ENCODE measurements at regions not wholly inside any gene's neighbourhood (a gene's known extent, or its start where the extent isn't known, plus 50 kb on each side); places are given as distances from the start of the nearest gene placed in this dataset.

DNA sequence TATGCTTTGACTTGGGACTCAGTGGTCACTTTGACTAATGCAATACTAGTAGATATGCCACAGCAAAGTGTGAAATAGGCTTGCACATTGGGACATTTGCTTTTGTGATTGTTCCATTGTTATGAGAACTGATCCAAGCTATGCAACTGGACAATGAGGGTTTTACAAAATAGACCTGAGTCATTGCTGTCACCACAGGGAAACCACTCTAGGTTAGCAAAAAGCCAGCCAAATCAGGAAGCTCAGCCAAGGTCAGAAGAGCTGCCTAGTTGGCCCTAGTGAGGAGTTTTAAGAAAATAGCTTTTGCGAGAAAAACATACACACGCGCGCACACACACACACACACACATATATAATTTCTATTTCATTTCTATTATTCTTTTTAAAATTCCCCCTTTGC, 452.4 kb upstream of the CDH7 start:
- WGBS, 2 donors: 77 to 79% methylated on average over 4 of the region's 4 CpGs
- H3K36me3 ChIP-seq (ENCODE audit: control insufficient read depth in 2 of 2, insufficient read depth in 2 of 2, low read length in 1 of 2): no peaks in the 10 kb centered on the region
- no peak overlapping the region for H3K4me3 ChIP-seq (ENCODE audit: low read depth in 1 of 2, low read length in 2 of 2)
- H3K9me3 ChIP-seq (ENCODE audit: control insufficient read depth in 2 of 2, insufficient read depth in 1 of 2, low read depth in 1 of 2, low read length in 1 of 2): no peaks in the 10 kb centered on the region
- H3K27me3 ChIP-seq (ENCODE audit: control insufficient read depth in 1 of 2, insufficient read depth in 2 of 2, low read length in 2 of 2): no peaks in the 10 kb centered on the region
- H3K4me1 ChIP-seq (ENCODE audit: control insufficient read depth in 2 of 2, insufficient read depth in 2 of 2, low read length in 1 of 2): no peaks in the 10 kb centered on the region
- H3K27ac ChIP-seq (ENCODE audit: low read depth in 2 of 2, low read length in 1 of 2): no peak overlapping the region

DNA sequence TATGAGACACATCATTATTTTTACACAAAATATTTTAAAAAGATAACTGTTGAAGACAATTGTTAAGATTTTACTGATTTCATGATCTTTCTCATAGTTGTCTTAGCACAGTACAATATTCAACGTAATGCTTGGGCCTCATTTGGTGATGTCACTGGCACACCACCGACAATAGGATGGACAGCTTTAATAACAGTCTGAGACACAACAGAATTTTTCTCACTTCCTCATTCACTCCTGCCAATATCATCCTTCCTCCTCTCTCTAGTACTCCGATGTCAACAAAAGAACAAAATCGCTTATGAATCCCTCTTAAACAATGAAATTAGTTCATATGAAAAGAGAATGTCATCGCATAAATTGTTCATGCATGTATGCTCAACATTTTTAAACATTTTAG, 461.9 kb upstream of the CDH7 start:
- Histone ChIP-seq H3K27ac (ENCODE audit: low read depth in 2 of 2, low read length in 1 of 2) (no peak overlapping the region), H3K9me3 (ENCODE audit: control insufficient read depth in 2 of 2, insufficient read depth in 1 of 2, low read depth in 1 of 2, low read length in 1 of 2) (no peaks in the 10 kb centered on the region), H3K4me1 (ENCODE audit: control insufficient read depth in 2 of 2, insufficient read depth in 2 of 2, low read length in 1 of 2) (no peaks in the 10 kb centered on the region), H3K4me3 (ENCODE audit: low read depth in 1 of 2, low read length in 2 of 2) (no peak overlapping the region), H3K27me3 (ENCODE audit: control insufficient read depth in 1 of 2, insufficient read depth in 2 of 2, low read length in 2 of 2) (no peaks in the 10 kb centered on the region), H3K36me3 (ENCODE audit: control insufficient read depth in 2 of 2, insufficient read depth in 2 of 2, low read length in 1 of 2) (no peaks in the 10 kb centered on the region)
- 65 to 73% methylated on average over 5 of the region's 5 CpGs for WGBS, 2 donors

DNA sequence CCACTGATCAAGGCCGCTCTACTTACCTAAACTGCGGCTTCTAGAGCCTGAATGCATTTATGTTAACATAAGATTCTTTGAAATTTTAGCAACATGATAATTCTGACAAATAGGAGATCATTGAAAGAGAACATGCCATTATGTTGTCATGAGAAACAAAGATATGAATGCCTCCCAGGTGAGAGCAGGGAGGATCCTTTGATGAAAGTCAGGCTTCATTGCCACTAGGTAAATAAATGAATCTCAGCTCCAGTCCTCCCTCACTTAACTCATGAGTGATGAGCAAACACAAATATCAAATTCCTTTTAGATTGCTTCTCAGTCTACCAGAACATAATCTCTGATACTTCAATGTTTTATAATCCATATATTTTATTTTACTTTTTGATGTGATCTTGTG, 463.2 kb upstream of the CDH7 start:
- H3K36me3 ChIP-seq (ENCODE audit: control insufficient read depth in 2 of 2, insufficient read depth in 2 of 2, low read length in 1 of 2): no peaks in the 10 kb centered on the region
- 59 to 78% methylated on average over 2 of the region's 2 CpGs for WGBS, 2 donors
- no peak overlapping the region for H3K27ac ChIP-seq (ENCODE audit: low read depth in 2 of 2, low read length in 1 of 2)
- H3K27me3 ChIP-seq (ENCODE audit: control insufficient read depth in 1 of 2, insufficient read depth in 2 of 2, low read length in 2 of 2): no peaks in the 10 kb centered on the region
- no peak overlapping the region for H3K4me3 ChIP-seq (ENCODE audit: low read depth in 1 of 2, low read length in 2 of 2)
- no peaks in the 10 kb centered on the region for H3K9me3 ChIP-seq (ENCODE audit: control insufficient read depth in 2 of 2, insufficient read depth in 1 of 2, low read depth in 1 of 2, low read length in 1 of 2)
- H3K4me1 ChIP-seq (ENCODE audit: control insufficient read depth in 2 of 2, insufficient read depth in 2 of 2, low read length in 1 of 2): no peaks in the 10 kb centered on the region

DNA sequence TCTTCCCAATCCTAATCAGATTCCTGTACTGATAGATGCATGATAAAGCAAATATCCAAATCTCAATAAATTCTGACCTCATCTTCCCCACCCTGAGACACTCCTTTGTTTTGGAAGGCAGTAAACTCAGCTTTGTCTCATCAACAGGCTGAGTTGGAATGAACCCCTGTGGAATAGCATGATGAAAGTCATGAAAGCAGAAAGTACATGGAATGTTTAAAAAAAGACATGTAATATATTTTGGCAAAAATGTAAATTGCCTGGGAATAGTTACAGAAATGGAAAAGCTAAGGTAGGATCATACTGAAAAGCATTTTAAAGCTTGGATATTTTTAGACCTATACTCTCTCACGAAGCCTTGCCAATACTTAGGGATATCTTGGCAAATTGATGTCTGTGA, 468.7 kb upstream of the CDH7 start:
- H3K4me1 ChIP-seq (ENCODE audit: control insufficient read depth in 2 of 2, insufficient read depth in 2 of 2, low read length in 1 of 2): no peaks in the 10 kb centered on the region
- H3K27me3 ChIP-seq (ENCODE audit: control insufficient read depth in 1 of 2, insufficient read depth in 2 of 2, low read length in 2 of 2): no peaks in the 10 kb centered on the region
- WGBS, 2 donors: 70 to 79% methylated on average over 1 of the region's 1 CpG
- H3K4me3 ChIP-seq (ENCODE audit: low read depth in 1 of 2, low read length in 2 of 2): no peak overlapping the region
- no peaks in the 10 kb centered on the region for H3K9me3 ChIP-seq (ENCODE audit: control insufficient read depth in 2 of 2, insufficient read depth in 1 of 2, low read depth in 1 of 2, low read length in 1 of 2)
- no peak overlapping the region for H3K27ac ChIP-seq (ENCODE audit: low read depth in 2 of 2, low read length in 1 of 2)
- no peaks in the 10 kb centered on the region for H3K36me3 ChIP-seq (ENCODE audit: control insufficient read depth in 2 of 2, insufficient read depth in 2 of 2, low read length in 1 of 2)

DNA sequence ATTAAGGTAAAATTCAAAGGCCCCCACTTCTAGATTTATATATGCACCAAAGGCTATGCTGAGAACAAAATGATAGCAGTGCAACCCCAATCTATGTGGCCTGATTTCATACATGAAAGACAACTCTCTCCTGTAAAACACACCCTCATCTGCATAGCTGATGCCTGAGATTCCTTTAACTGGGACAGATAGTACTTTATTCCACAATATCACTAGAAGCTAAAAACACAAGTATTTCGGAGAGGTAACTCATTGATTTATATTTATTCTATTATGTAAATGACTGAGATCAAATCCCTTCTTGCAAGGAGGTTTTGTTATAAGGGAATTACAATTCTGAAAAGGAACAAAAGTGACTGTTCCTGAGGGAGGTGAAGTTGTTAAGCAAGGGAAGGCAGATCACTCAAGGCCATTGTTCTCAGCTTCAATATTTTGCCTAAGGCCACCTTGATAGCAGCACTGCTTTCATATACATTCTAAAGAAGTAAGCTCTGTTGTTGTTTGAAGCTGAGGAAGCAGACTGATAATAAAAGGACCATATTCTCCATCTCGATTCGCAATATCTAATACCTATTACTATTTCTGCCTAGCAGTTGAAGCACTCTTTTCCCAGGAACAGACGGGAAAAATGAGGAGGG, 471.0 kb upstream of the CDH7 start:
- Histone ChIP-seq H3K27me3 (ENCODE audit: control insufficient read depth in 1 of 2, insufficient read depth in 2 of 2, low read length in 2 of 2) (no peaks in the 10 kb centered on the region), H3K27ac (ENCODE audit: low read depth in 2 of 2, low read length in 1 of 2) (no peak overlapping the region), H3K4me1 (ENCODE audit: control insufficient read depth in 2 of 2, insufficient read depth in 2 of 2, low read length in 1 of 2) (no peaks in the 10 kb centered on the region), H3K9me3 (ENCODE audit: control insufficient read depth in 2 of 2, insufficient read depth in 1 of 2, low read depth in 1 of 2, low read length in 1 of 2) (peaks cover 0 to 2% of the 10 kb centered on the region in 2 donors), H3K4me3 (ENCODE audit: low read depth in 1 of 2, low read length in 2 of 2) (no peak overlapping the region), H3K36me3 (ENCODE audit: control insufficient read depth in 2 of 2, insufficient read depth in 2 of 2, low read length in 1 of 2) (no peaks in the 10 kb centered on the region)
- whole genome bisulfite sequencing, 2 donors: 72 to 86% methylated on average over 4 of the region's 4 CpGs

DNA sequence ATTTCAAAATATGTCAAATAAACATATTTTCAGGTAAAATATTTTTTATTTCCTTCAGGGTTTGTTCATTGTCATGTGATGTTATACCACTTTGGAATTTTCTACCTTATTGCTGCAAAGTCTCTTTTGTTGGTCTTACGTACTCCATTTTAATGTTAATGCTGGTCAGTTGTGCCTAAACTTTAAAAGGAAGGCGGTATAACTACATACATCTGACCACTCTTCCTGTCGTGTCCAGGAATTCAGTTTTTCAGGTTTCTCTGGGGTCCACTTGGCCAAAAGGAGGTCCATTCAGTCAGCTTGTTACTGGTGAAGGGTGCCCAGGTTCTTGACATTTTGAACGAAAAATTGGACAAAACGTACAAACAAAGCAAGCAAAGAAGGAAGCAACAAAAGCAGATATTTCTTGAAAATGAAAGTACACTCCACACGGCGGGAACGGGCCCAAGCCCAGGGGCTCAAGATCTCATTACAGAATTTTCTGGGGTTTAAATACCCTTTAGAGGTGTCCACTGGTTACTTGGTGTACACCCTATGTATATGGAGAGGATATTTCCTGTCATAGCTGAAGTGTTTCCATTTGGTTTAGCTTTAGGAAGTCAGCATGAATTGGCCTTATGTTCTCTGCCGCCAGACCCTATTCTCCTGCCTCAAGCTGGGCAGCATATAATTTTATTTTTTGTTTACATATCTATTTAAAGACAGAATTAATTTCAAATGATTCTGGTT, 471.7 kb upstream of the CDH7 start:
- Histone ChIP-seq H3K27me3 (ENCODE audit: control insufficient read depth in 1 of 2, insufficient read depth in 2 of 2, low read length in 2 of 2) (no peaks in the 10 kb centered on the region), H3K4me1 (ENCODE audit: control insufficient read depth in 2 of 2, insufficient read depth in 2 of 2, low read length in 1 of 2) (no peaks in the 10 kb centered on the region), H3K27ac (ENCODE audit: low read depth in 2 of 2, low read length in 1 of 2) (no peak overlapping the region), H3K36me3 (ENCODE audit: control insufficient read depth in 2 of 2, insufficient read depth in 2 of 2, low read length in 1 of 2) (no peaks in the 10 kb centered on the region), H3K4me3 (ENCODE audit: low read depth in 1 of 2, low read length in 2 of 2) (no peak overlapping the region), H3K9me3 (ENCODE audit: control insufficient read depth in 2 of 2, insufficient read depth in 1 of 2, low read depth in 1 of 2, low read length in 1 of 2) (peaks cover 0 to 2% of the 10 kb centered on the region in 2 donors)
- 88 to 89% methylated on average over 9 of the region's 9 CpGs for WGBS, 2 donors

DNA sequence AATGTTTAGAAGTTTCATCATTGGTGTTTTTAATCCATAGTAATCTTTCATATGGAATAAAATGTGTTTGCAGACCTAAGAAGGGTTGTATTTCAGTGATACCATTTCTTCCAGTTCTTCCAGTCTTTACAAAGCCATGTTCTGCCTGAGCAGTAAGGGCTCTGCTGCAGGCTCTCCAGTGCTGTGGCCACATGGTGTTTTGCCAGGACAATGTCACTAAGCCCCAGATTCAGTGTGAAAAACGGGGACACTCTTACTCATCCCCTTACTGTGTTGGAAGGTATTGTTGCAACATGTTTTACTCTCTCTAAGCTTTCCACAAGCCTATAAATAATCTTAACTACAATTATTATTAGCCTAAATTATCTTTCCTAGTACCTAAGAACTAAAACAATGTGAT, 481.4 kb upstream of the CDH7 start:
- H3K27me3 ChIP-seq (ENCODE audit: control insufficient read depth in 1 of 2, insufficient read depth in 2 of 2, low read length in 2 of 2): no peaks in the 10 kb centered on the region
- WGBS, 2 donors: 27 to 60% methylated on average over 1 of the region's 1 CpG

DNA sequence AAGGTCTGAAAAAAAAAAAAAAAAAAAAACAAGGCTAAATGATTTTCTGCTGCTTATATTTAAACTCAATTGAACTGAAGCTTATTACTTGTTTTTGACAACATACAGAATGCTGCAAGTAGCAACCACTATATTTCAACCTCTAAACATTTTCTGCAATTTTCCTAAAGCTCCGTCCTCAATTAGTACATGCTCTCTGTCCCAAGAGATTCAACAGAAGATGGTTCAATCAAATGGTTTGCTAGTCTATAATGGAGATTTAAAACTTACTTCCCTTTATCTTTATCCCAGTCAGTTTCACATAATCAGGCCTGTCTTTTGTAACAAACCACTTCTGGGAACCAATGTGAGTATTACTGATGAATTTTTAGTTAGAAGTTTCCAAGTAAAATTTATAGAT, 485.1 kb upstream of the CDH7 start:
- Histone ChIP-seq H3K4me1 (ENCODE audit: control insufficient read depth in 2 of 2, insufficient read depth in 2 of 2, low read length in 1 of 2) (no peaks in the 10 kb centered on the region), H3K4me3 (ENCODE audit: low read depth in 1 of 2, low read length in 2 of 2) (no peak overlapping the region), H3K9me3 (ENCODE audit: control insufficient read depth in 2 of 2, insufficient read depth in 1 of 2, low read depth in 1 of 2, low read length in 1 of 2) (no peaks in the 10 kb centered on the region), H3K36me3 (ENCODE audit: control insufficient read depth in 2 of 2, insufficient read depth in 2 of 2, low read length in 1 of 2) (no peaks in the 10 kb centered on the region), H3K27ac (ENCODE audit: low read depth in 2 of 2, low read length in 1 of 2) (no peak overlapping the region), H3K27me3 (ENCODE audit: control insufficient read depth in 1 of 2, insufficient read depth in 2 of 2, low read length in 2 of 2) (no peaks in the 10 kb centered on the region)
- WGBS, 2 donors: 90 to 92% methylated on average over 1 of the region's 1 CpG

More for the DNA sequence above, 481.4 kb upstream of the CDH7 start:
- Histone ChIP-seq H3K4me1 (ENCODE audit: control insufficient read depth in 2 of 2, insufficient read depth in 2 of 2, low read length in 1 of 2) (no peaks in the 10 kb centered on the region), H3K9me3 (ENCODE audit: control insufficient read depth in 2 of 2, insufficient read depth in 1 of 2, low read depth in 1 of 2, low read length in 1 of 2) (no peaks in the 10 kb centered on the region), H3K27ac (ENCODE audit: low read depth in 2 of 2, low read length in 1 of 2) (no peak overlapping the region), H3K4me3 (ENCODE audit: low read depth in 1 of 2, low read length in 2 of 2) (no peak overlapping the region), H3K36me3 (ENCODE audit: control insufficient read depth in 2 of 2, insufficient read depth in 2 of 2, low read length in 1 of 2) (no peaks in the 10 kb centered on the region)

DNA sequence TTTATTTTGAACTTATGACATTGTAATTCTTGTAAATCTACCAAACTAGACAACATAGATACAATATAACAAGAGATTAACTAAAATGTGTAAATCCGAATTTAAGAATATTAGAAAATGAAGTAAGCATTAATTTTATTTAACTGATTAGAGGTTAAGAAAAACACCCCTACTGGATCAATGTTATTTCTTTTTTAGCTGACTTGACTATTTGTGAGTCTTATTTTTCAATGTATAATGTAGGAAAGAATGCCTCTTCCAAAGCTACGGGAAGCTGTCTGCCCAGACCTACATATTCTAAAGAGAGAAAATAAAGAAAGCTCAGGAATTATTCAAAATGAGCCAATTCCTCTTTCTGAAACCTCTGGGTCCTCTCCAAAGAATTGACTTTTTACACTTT, 490.8 kb upstream of the CDH7 start:
- Histone ChIP-seq H3K27ac (ENCODE audit: low read depth in 2 of 2, low read length in 1 of 2) (no peak overlapping the region), H3K27me3 (ENCODE audit: control insufficient read depth in 1 of 2, insufficient read depth in 2 of 2, low read length in 2 of 2) (no peaks in the 10 kb centered on the region), H3K4me1 (ENCODE audit: control insufficient read depth in 2 of 2, insufficient read depth in 2 of 2, low read length in 1 of 2) (no peaks in the 10 kb centered on the region), H3K9me3 (ENCODE audit: control insufficient read depth in 2 of 2, insufficient read depth in 1 of 2, low read depth in 1 of 2, low read length in 1 of 2) (no peaks in the 10 kb centered on the region), H3K36me3 (ENCODE audit: control insufficient read depth in 2 of 2, insufficient read depth in 2 of 2, low read length in 1 of 2) (no peaks in the 10 kb centered on the region), H3K4me3 (ENCODE audit: low read depth in 1 of 2, low read length in 2 of 2) (no peak overlapping the region)
- 42% methylated on average over 2 of the region's 2 CpGs for WGBS, 2 donors

DNA sequence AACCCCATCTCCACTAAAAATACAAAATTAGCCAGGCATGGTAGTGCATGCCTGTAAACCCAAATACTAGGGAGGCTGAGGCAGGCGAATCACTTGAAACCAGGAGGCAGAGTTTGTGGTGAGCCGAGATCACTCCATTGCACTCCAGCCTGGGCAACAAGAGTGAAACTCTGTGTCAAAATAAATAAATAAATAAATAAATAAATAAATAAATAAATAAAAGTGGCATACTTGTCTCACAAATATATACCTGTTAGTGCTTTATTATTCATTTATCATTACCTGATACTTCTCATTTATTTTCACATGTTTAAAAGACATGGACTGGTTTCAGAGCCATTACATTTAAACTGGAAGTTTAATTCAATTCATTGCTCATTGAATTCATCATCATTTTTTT, 491.4 kb upstream of the CDH7 start:
- no peaks in the 10 kb centered on the region for H3K9me3 ChIP-seq (ENCODE audit: control insufficient read depth in 2 of 2, insufficient read depth in 1 of 2, low read depth in 1 of 2, low read length in 1 of 2)
- no peaks in the 10 kb centered on the region for H3K4me1 ChIP-seq (ENCODE audit: control insufficient read depth in 2 of 2, insufficient read depth in 2 of 2, low read length in 1 of 2)
- H3K27ac ChIP-seq (ENCODE audit: low read depth in 2 of 2, low read length in 1 of 2): no peak overlapping the region
- no peaks in the 10 kb centered on the region for H3K36me3 ChIP-seq (ENCODE audit: control insufficient read depth in 2 of 2, insufficient read depth in 2 of 2, low read length in 1 of 2)
- no peaks in the 10 kb centered on the region for H3K27me3 ChIP-seq (ENCODE audit: control insufficient read depth in 1 of 2, insufficient read depth in 2 of 2, low read length in 2 of 2)
- WGBS, 2 donors: 87 to 91% methylated on average over 2 of the region's 2 CpGs
- no peak overlapping the region for H3K4me3 ChIP-seq (ENCODE audit: low read depth in 1 of 2, low read length in 2 of 2)

All from esophagus (tissue), 2 donors.